Astrocyte (in vitro differentiated cells and primary cell): ENCODE measurements at regions not wholly inside any gene's neighbourhood (a gene's known extent, or its start where the extent isn't known, plus 50 kb on each side); places are given as distances from the start of the nearest gene placed in this dataset.

Experiments
- DNase-seq: peaks from one replicate; pipeline ENCODE4 v3.0.0-alpha.2; 2010; ENCODE audit warnings: low read depth
- FAIRE-seq: peaks from 2 replicates; lab custom pipeline; 2011; peaks lifted over from hg19 to GRCh38; lab: Jason Lieb, UNC
- H2AFZ ChIP-seq: 2 replicates; pipeline ENCODE4 v1.6.0; 2012; ENCODE audit warnings: low read depth, low read length, inconsistent platforms
- H3K27ac ChIP-seq: 2 replicates; pipeline ENCODE4 v1.5.1; 2011; ENCODE audit warnings: low read depth, low read length, inconsistent platforms
- H3K27me3 ChIP-seq: 2 replicates; pipeline ENCODE4 v1.6.0; 2011; ENCODE audit warnings: low read length, inconsistent platforms; ENCODE audit not compliant: insufficient read depth
- H3K36me3 ChIP-seq: 2 replicates; pipeline ENCODE4 v1.5.1; 2011; ENCODE audit warnings: low read length, inconsistent platforms; ENCODE audit not compliant: insufficient read depth
- H3K4me1 ChIP-seq: 2 replicates; pipeline ENCODE4 v1.5.1; 2011; ENCODE audit warnings: low read length, inconsistent platforms; ENCODE audit not compliant: insufficient read depth
- H3K4me2 ChIP-seq: 2 replicates; pipeline ENCODE4 v1.6.0; 2012; ENCODE audit warnings: low read length, inconsistent platforms
- H3K4me3 ChIP-seq: 2 replicates; pipeline ENCODE4 v1.5.1; 2011; ENCODE audit warnings: low read depth, mild to moderate bottlenecking, low read length, inconsistent platforms; ENCODE audit not compliant: insufficient read depth
- H3K79me2 ChIP-seq: 2 replicates; pipeline ENCODE4 v1.6.0; 2012; ENCODE audit warnings: mild to moderate bottlenecking, low read length, inconsistent platforms; ENCODE audit not compliant: insufficient read depth
- H3K9ac ChIP-seq: 2 replicates; pipeline ENCODE4 v1.6.0; 2012; ENCODE audit warnings: mild to moderate bottlenecking, low read length, inconsistent platforms
- H3K9me3 ChIP-seq: 2 replicates; pipeline ENCODE4 v1.5.1; 2012; ENCODE audit warnings: low read depth, mild to moderate bottlenecking, low read length, inconsistent platforms; ENCODE audit not compliant: insufficient read depth
- H4K20me1 ChIP-seq: 2 replicates; pipeline ENCODE4 v1.6.0; 2012; ENCODE audit warnings: low read length, inconsistent platforms; ENCODE audit not compliant: insufficient read depth
- H3K27ac Mint-ChIP-seq: one replicate; pipeline ENCODE4 v1.8.0; 2021; ENCODE audit warnings: mild to moderate bottlenecking, mixed read lengths; ENCODE audit not compliant: unreplicated experiment
- H3K27me3 Mint-ChIP-seq: one replicate; pipeline ENCODE4 v1.8.0; 2021; ENCODE audit warnings: low read depth, mixed read lengths; ENCODE audit not compliant: unreplicated experiment
- H3K36me3 Mint-ChIP-seq: one replicate; pipeline ENCODE4 v1.8.0; 2021; ENCODE audit warnings: low read depth, mixed read lengths; ENCODE audit not compliant: unreplicated experiment
- H3K4me1 Mint-ChIP-seq: one replicate; pipeline ENCODE4 v1.8.0; 2021; ENCODE audit warnings: low read depth, mixed read lengths; ENCODE audit not compliant: unreplicated experiment
- H3K4me3 Mint-ChIP-seq: one replicate; pipeline ENCODE4 v1.8.0; 2021; ENCODE audit warnings: mild to moderate bottlenecking, moderate library complexity, mixed read lengths; ENCODE audit not compliant: unreplicated experiment
- H3K9me3 Mint-ChIP-seq: one replicate; pipeline ENCODE4 v1.8.0; 2021; ENCODE audit warnings: mild to moderate bottlenecking, mixed read lengths; ENCODE audit not compliant: unreplicated experiment
- CTCF ChIP-seq: IDR thresholded peaks from 2 replicates; pipeline ENCODE4 v1.5.1; 2011; ENCODE audit warnings: low read depth, mild to moderate bottlenecking, inconsistent platforms, low read length, moderate library complexity; ENCODE audit not compliant: insufficient read depth
- EZH2 ChIP-seq: IDR thresholded peaks from 2 replicates; pipeline ENCODE4 v1.6.1; 2012; ENCODE audit warnings: mild to moderate bottlenecking, low read length, inconsistent platforms; ENCODE audit not compliant: insufficient read depth

DNA sequence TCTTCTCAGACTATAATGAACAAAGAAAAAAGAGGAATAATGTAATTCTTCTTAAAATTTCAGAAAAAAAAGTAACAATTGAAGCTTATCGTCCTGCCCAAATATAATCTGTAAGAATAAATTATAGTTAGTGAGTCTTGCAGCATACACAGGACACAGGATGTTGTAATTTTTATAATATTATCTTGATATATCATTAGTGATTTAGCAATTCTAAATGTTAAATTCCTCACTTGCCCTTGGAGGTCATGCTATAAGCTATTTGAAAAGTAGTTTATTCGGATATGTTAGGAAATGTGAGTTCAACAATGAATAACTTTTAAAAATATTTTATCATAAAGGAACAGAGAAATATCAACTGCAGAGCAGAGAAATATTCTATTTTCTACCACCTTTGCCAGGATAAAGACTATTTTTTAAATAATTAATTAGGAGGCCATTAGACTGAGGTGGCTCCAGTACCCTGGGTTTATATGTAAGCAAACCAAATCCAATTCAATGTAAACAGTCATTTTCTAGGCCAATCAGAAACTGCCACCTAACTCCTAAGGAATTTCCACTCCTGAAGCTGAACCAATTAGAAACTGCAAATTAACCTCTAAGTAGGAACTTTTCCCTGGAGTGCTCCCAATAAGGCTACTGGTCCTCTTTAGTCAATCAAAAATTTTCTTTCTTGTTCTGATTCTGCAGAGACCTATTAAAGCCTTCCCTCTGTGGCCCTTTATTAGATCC lies 1109.3 kb downstream of the ROBO2 start:
- no peak overlapping the region for H3K27ac ChIP-seq
- H3K27me3 ChIP-seq, result no peaks in the 10 kb centered on the region
- no peak overlapping the region for H3K4me3 ChIP-seq
- DNase-seq, result no peak
- TF ChIP-seq EZH2 (no peak), CTCF (no peak)
- Mint-ChIP-seq H3K4me3 (no peak overlapping the region), H3K27ac (no peak overlapping the region), H3K9me3 (no peaks in the 10 kb centered on the region), H3K4me1 (no peaks in the 10 kb centered on the region), H3K36me3 (no peaks in the 10 kb centered on the region), H3K27me3 (no peaks in the 10 kb centered on the region)
- H3K9me3 ChIP-seq, result no peaks in the 10 kb centered on the region
- FAIRE-seq, result no peak
- H2AFZ ChIP-seq, result no peak overlapping the region
- no peaks in the 10 kb centered on the region for H3K36me3 ChIP-seq
- no peaks in the 10 kb centered on the region for H3K79me2 ChIP-seq
- H3K4me1 ChIP-seq, result no peaks in the 10 kb centered on the region
- H4K20me1 ChIP-seq, result no peaks in the 10 kb centered on the region
- no peak overlapping the region for H3K4me2 ChIP-seq
- H3K9ac ChIP-seq, result no peak overlapping the region

DNA sequence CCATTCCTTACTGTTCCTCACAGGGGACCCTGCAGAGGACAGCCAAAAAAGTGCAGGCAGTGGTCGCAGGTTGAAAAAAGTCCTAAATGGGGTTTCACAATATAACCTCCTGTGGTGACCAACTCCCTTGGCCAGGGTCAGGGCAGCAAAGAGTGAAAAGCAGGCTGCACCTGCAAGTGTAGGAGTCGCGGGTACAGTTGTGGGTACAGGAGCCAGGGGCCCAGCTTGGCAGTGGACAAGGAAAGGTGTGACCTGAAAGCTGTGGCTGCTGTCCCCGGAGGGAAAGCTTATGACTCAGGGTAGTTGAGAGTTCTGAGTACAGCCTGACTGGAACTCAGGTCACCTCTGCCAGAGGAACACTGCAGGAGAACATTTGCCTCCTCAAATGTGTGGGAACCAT lies 1114.1 kb downstream of the ROBO2 start:
- H2AFZ ChIP-seq, result no peak overlapping the region
- no peak overlapping the region for H3K27ac ChIP-seq
- no peaks in the 10 kb centered on the region for H3K4me1 ChIP-seq
- no peaks in the 10 kb centered on the region for H3K27me3 Mint-ChIP-seq
- no peaks in the 10 kb centered on the region for H3K4me1 Mint-ChIP-seq
- TF ChIP-seq EZH2 (no peak), CTCF (no peak)
- no peak overlapping the region for H3K9ac ChIP-seq
- no peaks in the 10 kb centered on the region for H3K79me2 ChIP-seq
- no peaks in the 10 kb centered on the region for H3K27me3 ChIP-seq
- H3K27ac Mint-ChIP-seq, result no peak overlapping the region
- FAIRE-seq (no peak), DNase-seq (no peak)
- H4K20me1 ChIP-seq, result no peaks in the 10 kb centered on the region
- no peaks in the 10 kb centered on the region for H3K9me3 ChIP-seq
- no peaks in the 10 kb centered on the region for H3K36me3 Mint-ChIP-seq
- H3K4me3 ChIP-seq, result no peak overlapping the region
- H3K9me3 Mint-ChIP-seq, result peaks cover 8% of the 10 kb centered on the region
- no peak overlapping the region for H3K4me2 ChIP-seq
- no peaks in the 10 kb centered on the region for H3K36me3 ChIP-seq
- no peak overlapping the region for H3K4me3 Mint-ChIP-seq

DNA sequence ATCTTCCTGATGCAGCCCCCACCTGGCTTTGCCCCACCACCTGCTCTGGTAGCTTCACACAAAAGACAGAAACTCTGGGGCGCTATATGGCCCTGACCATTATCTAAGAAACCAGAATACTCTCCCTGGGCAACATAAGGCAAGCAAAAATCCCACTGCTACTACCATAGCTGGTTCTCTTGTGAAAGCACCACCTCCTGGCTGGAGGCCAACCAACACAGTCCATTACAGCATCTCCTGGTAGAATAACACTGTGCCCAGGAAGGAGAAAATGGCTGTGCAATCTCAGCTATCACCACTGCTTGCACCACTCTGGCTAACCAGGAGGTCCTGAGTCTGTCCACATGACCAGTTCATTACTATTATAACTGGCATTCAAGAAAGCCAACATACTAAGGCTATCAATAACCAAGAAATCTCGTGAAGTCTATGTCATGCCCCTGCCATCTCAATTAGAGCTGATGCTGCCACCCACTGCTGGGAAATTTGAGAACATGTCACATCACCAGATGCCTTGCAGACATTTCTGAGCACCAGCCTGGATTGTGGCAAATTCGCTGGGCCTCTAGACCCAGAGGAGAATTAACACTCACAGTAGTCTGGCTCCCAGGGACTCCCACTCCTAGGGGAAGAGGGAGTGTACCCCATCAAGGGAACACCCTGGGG lies 1114.8 kb downstream of the ROBO2 start:
- Histone ChIP-seq H3K79me2 (no peaks in the 10 kb centered on the region), H4K20me1 (no peaks in the 10 kb centered on the region), H3K9ac (no peak overlapping the region), H3K27ac (no peak overlapping the region), H3K36me3 (no peaks in the 10 kb centered on the region), H2AFZ (no peak overlapping the region), H3K9me3 (no peaks in the 10 kb centered on the region), H3K4me1 (no peaks in the 10 kb centered on the region), H3K4me3 (no peak overlapping the region), H3K4me2 (no peak overlapping the region), H3K27me3 (no peaks in the 10 kb centered on the region)
- DNase-seq (no peak), FAIRE-seq (no peak)
- Mint-ChIP-seq H3K4me1 (no peaks in the 10 kb centered on the region), H3K4me3 (no peak overlapping the region), H3K9me3 (peaks cover 8% of the 10 kb centered on the region), H3K27me3 (no peaks in the 10 kb centered on the region), H3K36me3 (no peaks in the 10 kb centered on the region), H3K27ac (no peak overlapping the region)
- TF ChIP-seq EZH2 (no peak), CTCF (no peak)
